ENCODE measurements at regions not wholly inside any gene's neighbourhood (a gene's known extent, or its start where the extent isn't known, plus 50 kb on each side); places are given as distances from the start of the nearest gene placed in this dataset.
"Not testable (repeated sequence)": the region's sequence is repeated elsewhere in the genome, so short reads cannot be mapped to it uniquely, and the experiment has no call there.

DNA sequence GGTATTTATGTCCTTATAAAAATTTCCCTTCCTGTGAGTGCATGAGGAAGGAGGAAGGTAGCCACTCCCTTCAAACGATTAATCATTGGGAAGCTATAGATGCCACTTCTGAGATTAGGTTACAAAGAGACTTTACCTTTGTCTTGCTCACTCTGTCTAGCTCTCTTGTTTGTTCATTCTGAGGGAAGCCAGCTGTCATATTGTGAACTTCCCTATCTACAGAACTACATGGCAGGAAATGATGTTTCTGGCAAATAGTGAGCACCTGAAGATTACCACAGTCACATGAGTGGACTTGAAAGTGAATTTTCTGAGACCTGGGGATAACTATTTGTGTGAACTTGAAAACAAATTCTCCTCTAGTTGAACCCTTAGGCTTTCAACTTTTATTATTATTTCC is 776.8 kb downstream of the CCDC85A start:
- DNase-seq (ENCODE audit: low read depth): no peak

DNA sequence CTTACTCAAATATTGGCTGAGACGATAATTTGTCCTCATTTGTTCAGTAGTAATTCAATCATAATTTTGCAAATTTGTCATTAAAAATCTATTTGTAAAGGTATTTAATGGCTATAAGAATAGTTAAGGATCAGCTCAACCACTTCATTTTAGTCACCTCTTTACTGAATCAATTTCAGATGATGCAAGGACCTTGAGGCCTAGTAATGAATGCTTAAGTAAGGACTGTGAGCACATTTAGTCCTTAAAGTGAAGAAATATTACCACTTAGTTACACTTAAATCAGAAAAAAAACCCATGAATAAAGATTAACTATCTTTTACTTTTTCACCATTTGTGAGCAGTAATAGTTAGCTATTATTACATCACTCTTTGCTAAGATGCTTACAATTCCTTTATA is 778.9 kb downstream of the CCDC85A start:
- DNase-seq (ENCODE audit: low read depth): no peak

DNA sequence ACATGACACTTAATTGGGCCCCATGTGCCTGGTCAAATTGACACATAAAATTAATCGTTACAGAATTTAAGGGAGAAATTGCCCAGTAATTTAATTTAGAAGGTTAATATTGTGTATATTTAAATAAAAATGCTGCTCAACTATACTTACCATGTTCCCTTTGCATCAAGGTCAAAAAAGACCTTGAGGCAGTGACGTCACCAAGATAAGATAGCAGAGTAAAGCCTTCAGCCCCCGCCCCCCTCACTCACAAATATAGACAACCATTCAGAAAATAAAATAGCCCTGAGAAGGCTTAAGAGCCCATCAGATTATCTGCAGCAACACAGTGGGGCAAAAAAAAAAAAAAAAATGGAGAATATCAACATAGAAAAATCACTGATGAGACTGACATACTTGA is 785.7 kb downstream of the CCDC85A start:
- DNase-seq (ENCODE audit: low read depth): no peak

DNA sequence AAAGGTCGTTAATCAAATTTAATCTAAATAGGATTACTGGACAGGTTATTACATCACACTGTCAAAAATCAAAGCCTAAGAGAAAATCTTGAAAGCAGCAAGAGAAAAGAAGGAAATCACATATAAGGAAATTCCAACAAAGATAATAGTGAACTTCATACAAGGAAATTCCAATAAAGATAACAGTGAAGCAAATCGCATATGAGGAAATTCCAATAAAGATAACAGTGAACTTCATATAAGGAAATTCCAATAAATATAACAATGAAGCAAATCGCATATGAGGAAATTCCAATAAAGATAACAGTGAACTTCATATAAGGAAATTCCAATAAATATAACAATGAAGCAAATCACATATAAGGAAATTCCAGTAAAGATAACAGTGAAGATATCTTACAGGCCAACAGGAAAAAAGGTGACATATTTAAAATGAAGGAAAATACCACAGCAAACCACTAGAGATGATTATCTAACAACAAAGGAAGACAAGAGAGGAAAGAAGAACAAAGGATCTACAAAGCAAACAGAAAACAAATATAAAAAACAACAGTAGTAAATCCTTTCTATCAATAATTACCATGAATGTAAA is 787.7 kb downstream of the CCDC85A start:
- no peak for DNase-seq (ENCODE audit: low read depth)

DNA sequence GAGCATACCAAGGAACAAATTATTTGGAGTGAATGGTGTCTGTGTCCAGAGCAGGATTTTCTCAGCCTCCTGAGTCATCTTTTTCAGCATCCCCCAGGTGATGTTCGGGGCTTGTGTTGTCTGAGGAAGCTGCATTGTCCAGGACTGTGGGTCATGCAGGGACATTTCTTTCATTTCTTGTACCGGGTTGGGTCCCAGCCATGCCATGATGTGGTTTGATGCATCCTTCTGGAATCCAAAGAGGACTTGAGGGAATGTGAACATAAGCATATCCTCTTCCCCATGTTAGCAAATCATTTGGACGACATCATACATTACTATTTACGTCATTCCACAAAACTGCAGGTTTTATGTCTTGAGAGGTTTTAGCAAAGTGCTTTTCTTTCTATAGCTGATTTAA is 797.8 kb downstream of the CCDC85A start:
- no peak for DNase-seq (ENCODE audit: low read depth)

DNA sequence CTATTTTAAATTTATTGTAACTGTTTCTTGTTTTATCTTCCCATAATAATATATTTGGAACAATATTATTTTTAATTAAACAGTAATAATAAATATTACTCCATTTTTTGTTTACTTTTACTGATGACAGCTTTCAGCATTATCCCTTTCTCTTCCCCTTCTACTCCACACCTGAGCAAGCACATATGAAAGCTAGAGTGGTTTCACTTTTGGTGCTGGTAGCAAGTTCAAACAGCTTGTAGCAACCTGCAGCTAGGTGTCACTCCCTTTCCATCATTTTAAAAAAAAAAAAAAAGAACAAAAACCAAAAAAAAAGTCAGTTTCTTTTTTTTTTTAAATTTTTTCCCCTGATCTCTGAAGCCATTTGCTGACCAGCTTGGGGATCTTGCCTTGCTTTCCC is 801.8 kb downstream of the CCDC85A start:
- no peak for DNase-seq (ENCODE audit: low read depth)

DNA sequence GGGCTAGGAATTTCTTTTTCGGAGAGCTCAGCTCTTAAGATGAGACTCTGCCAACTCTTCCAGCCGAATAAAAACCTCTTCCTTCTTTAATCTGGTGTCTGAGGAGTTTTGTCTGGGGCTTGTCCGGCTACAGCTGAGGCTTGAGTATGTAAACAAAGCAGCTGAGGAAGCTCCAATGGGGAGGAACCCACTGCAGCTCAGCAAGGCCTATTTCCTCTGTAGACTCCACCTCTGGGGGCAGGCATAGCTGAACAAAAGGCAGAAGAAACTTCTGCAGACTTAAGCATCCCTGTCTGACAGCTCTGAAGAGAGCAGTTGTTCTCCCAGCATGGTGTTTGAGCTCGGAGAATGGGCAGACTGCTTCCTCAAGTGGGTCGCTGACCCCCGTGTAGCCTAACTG is 838.7 kb downstream of the CCDC85A start:
- DNase-seq (ENCODE audit: low read depth): no peak

DNA sequence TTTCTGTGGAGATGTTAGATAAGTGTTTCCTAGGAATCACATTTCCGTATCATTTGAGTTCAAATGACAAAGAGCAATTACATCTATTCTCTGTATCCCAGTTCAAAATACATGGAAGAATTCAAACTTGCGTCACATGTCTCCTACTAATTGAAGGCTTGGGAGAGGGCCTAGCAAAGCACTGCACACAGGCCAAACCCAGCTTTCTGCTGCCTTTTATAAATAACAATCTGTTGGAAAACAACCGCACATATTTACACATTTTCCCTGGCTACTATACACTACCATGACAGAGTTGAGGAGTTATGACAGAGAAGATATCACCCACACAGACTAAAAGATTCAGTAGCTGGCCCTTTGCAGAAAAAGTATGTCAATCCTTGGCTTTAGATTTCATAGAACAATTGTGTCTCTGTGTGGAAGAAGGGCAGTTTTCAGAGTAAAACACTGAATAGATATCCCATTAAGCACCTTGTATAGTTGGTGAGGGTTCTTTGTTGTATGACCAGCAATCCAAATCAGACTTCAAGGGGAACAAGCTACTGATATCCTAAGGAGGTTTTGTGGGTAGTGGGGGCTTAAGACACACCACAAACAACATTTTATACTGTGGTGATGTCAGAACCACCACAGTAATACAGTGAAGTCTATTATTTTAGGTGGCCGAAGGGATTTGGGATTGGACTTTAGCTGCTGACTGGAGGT is 861.3 kb downstream of the CCDC85A start:
- DNase-seq (ENCODE audit: low read depth): no peak

DNA sequence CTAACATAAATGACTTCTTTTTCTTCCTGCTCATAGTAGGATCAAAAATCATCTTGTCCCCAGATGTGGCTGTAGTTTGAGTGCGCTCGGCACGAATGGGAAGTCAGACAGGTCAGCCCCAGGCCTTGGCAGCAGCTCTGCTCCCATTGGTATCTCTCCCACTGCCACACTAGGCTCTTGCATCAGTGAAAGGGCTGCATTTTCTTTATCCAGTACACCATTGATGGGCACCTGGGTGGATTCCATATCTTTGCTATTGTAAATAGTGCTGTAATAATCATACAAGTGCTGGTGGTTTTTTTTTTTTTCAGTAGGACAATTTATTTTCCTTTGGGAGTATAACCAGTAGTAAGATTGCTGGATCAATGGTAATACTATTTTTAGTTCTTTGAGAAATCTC is 865.5 kb downstream of the CCDC85A start:
- no peak for DNase-seq (ENCODE audit: low read depth)

DNA sequence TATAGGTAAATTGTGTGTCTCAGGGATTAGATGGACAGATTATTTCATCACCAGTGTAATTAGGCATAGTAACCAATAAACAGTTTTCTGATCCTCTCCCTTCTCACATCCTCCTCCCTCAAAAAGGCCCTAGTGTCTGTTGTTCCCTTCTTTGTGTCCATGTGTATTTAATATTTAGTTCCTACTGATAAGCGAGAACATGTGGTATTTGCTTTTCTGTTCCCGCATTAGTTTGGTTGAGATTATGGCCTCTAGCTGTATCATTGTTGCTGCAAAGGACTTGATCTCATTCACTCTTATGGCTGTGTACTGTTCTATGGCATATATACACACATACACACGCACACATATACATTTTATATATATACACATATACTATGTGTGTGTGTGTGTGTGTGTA is 866.2 kb downstream of the CCDC85A start:
- no peak for DNase-seq (ENCODE audit: low read depth)

DNA sequence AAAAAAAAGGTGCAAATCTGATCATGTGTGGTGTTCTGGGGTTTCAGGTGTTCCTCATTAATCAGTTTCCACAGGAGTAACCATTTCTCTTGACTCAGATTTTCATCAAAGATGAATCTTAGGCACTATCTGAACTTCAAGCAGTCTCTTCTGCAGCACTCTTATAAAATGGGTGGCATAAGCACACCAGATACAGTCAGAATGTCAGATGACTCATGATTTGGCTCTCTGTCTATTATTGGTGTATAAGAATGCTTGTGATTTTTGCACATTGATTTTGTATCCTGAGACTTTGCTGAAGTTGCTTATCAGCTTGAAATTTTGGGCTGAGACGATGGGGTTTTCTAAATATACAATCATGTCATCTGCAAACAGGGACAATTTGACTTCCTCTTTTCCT is 882.5 kb downstream of the CCDC85A start:
- DNase-seq (ENCODE audit: low read depth): not testable (repeated sequence)

DNA sequence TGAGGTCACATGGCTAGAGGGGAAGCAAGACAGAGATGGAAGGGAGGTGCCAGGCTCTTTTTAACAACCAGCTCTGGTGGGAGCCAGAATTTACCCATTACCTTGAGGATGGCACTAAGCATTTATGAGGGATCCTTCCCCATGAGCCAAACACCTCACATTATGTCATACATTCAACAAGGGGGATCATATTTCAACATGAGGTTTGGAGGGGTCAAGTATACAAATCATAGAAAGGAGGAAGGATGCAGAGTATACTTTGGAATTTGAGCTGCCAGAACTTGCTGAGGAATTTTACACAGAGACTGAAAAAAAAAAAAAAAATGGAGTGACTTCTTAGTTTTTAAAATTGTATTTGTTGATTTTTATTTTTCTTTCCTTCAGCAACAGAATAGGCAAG is 891.4 kb downstream of the CCDC85A start:
- DNase-seq (ENCODE audit: low read depth): no peak

DNA sequence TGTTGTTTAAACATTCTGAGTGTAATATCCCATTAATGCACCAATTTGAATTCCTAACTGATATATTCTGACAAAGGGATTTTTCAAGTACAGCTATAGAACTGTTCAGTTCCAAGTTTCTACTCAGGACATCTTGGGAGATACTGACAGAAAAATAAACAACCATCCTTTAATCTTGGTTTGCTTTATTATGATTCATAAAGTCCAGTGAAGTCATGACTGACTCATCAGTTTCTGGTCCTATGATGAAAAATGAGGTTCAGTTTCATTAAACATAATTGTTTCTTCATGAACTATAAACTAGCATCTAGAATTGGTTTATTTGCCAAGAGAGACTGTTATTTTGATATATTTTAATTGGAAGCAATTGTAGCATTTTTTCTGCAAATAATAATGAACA is 896.2 kb downstream of the CCDC85A start:
- peak; percentile 7 for DNase-seq (ENCODE audit: low read depth)

DNA sequence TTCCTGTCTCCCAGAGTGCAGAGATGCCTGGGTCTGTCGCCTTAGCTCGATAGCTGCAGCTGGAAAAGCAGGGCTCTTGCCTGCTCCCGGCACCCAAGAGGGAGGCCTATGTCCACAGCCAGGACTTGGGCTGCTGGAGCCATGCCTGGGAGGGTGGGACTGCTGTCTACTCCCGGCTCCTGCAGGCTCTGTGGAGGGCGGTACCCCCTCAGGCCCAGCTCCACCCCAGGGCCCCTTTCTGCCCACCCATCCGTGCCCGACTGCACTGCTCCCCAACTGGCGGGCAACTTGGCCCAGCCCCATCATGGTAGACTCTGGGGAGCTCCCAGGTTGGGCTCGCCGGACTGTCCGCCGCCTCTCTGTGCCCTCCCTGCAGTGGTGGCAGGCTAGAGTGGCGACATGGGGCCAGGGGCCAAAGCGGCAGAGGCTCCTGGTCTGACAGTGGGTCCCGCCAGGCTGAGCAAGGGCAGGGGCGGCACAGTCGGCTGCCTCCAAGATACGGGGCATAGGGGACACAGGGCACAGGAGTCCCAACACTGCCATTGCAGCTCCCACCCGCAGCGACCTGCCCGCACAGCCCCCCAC is 901.0 kb downstream of the CCDC85A start:
- no peak for DNase-seq (ENCODE audit: low read depth)

DNA sequence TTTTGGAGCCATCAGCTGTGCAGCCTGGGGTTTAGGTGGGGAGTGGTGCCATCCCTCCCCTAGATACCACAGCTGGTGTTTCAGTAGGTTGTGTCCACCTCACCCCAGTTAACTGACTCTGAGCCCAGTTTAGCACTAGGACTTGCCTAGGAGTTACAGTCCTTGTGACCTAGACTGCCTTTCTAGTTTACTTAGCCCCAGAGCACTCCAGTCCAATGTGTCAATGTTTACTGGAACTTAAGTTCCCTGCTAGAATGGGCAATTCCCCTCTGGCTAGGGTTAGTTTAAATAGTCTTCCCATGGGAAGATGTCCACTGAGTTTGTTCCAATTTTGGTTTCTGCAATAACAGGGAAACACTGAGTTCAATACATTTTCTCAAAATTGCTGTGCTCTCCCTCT is 909.2 kb downstream of the CCDC85A start:
- DNase-seq (ENCODE audit: low read depth): no peak

DNA sequence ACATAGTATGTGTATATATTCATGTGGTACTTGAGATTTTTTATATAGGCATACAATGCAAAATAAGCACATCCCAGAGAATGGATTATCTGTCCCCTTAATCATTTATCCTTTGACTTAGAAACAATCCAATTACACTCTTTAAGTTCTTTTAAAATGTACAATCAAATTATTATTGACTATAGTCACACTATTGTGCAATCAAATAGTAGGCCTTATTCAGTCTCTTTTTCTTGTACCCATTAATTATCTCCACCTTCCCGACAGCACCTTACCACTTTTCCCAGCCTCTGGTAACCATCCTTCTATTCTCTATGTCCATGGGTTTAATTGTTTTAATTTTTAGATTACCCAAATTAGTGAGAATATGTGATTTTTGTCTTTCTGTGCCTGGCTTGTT is 914.1 kb downstream of the CCDC85A start:
- no peak for DNase-seq (ENCODE audit: low read depth)

DNA sequence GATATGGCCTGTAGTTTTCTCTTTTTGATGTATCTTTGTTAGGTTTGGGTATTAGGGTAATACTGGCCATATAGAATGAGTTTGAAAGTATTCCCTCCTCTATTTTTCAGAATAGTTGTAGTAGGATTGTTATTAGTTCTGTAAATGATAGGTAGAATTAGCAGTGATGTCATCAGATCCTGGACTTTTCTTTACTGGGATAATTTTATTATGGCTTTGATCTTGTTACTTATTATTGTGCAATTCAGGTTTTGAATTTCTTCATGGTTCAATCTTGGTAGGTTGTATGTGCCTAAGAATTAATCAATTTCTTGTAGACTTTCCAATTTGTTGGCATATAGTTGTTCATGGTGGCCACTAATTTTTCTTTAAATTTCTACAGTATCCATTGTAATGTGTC is 916.6 kb downstream of the CCDC85A start:
- DNase-seq (ENCODE audit: low read depth): no peak

DNA sequence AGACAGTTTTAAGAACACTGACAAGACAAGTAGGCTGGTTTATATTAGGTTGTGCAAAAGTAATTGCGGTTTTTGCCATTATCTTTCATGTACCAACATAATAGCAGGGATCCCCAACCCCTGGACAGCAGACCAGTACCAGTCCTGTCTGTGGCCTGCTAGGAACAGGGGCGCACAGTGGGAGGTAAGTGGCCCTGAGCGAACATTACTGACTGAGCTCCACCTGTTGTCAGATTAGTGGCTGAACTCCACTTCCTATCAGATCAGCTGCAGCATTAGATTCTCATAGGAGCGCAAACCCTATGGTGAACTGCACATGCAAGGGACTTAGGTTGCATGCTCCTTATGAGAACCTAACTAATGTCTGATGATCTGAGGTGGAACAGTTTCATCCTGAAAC is 921.9 kb downstream of the CCDC85A start:
- DNase-seq (ENCODE audit: low read depth): no peak

DNA sequence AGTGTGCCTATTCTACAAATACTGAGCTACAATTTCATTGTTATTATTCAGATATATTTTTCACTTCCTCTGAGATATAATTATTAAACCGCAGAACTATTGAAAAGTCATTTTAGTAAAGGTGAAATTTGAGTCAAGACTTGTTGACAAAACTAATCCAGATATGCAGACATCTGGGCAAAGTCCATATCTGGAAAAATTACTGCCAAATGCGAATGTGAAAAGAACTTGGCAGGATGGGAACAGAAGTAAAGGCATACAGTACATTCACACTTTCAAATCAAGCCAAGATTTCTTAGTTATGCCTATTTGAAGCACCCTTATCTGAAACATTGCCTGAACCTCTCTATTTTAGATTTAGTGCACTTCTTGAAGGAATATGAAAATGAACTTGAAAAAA is 923.6 kb downstream of the CCDC85A start:
- peak; percentile 1 for DNase-seq (ENCODE audit: low read depth)

DNA sequence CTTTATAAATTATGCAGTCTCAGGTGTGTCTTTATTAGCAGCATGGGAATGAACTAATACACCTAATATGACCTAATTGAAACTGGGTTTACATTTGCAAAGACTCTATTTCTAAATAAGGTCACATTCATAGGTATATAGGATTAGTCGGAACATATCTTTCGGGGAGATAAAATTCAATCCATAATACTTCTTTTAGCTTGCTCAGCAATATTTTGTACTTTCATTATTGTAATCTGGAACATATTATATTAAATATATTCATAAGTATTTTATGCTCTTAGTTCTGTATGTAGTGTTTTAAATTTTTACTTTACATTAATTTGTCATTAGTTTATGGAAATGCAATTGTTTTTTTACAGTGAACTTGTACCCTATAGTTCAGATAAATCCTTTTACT is 927.7 kb downstream of the CCDC85A start:
- no peak for DNase-seq (ENCODE audit: low read depth)

DNA sequence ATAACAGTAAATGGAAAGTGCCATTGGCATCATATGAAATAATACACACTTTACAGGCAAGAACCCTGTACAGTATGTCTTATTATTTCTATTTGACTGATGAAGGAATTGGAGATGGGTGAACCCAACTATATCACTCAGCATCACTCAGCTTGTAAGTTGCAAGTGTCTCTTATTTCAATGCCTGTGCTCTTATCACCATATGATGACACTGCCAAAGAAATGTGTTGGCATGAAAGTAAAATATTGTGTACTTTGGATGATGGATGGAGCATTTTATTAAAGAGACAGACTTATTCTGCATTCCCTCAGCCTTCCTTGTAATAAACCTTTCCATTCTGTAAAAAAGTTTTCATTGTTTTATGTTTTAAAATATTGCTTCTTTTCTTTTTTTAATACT is 927.5 kb upstream of the VRK2 start:
- DNase-seq (ENCODE audit: low read depth): no peak

DNA sequence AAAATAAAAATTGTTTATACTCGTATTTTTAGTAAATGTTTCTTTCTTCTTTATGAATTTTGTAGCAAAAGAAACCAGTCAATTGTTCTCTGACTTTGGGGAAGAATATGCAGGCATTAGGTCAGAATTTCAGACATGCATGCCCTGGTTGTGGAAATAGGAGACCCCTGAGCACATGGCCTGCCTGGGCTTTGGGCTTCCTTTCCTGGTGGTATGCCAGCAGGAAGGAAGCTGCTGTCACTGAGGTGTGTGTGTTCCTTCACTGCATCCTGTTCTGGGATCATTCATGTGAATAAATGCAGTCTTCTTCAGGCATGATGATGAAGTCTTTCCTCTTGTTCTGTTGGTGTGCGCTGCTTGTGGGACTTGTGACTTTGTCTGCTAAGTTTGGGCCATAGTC is 920.2 kb upstream of the VRK2 start:
- no peak for DNase-seq (ENCODE audit: low read depth)

DNA sequence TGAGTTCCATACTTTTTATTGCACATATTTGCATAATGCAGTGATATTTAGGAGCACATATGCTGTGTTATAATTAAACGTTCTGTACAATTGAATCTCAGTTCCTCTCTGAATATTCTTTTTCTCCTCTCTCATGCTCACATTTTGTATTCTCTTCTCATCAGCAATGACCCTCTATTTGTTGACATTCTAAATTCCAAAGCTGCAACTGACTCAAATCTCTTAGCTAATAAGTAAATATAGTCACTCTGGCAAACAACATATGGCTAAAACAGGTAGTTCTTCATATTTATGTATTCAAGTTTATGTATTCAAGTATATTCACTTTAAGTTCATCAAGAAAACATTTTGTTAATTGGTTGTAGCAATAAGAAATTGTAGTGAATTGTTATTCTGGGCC is 907.4 kb upstream of the VRK2 start:
- no peak for DNase-seq (ENCODE audit: low read depth)

Measured in myocyte (in vitro differentiated cells).